NOMO-1 treated with dmso at 0.1 percent for 144 hours (cell line): ENCODE measurements at regions not wholly inside any gene's neighbourhood (a gene's known extent, or its start where the extent isn't known, plus 50 kb on each side); places are given as distances from the start of the nearest gene placed in this dataset.

Source experiments
- DNase-seq: peaks from one replicate; lab custom pipeline; 2025; ENCODE audit not compliant: unreplicated experiment; lab: John Stamatoyannopoulos, UW

DNA sequence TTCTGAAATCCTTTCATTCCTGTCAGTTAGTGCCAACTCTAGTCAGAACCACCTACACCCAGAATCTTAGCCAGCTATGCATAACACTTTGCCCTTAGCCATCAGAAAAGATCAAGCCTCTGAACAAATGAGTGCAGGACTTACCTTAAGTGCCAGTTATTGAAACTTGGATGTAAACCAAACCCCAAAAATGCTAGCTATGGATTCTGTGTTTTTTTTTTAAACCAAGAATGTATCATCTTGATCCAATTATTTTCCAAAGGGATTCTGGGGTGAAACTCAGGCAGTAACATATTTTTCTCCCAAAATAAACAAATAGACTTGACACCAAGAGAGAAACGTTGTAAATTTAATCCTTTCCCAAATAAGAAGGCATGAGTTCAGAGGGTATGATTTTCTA lies 538.6 kb upstream of the ADAMTS5 start:
- no peak for DNase-seq

GRCh38 chr21:27502801-27503200 lies 535.9 kb upstream of the ADAMTS5 start:
- DNase-seq: no peak

- no peak for DNase-seq
These were observed 531.1 kb upstream of the ADAMTS5 start for GRCh38 chr21:27498025-27498424.

DNA sequence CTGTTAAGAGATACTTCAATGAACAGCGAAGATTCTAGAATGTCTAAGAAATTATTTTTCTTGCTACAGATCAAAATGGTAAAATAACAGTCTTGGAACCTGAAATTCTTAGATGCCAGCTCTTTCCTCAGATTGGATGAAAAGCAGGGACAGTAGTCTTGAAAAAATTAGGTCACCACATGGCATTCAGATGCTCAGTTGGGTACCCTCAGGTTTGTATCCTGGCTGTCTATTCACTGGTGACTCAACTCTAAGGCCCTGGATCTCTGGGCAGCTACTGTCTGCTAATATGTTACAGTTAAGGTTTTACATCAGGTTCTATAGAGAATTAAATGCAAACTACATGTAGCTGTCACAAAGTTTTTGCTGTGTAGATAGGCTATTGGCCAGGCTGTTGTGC lies 528.9 kb upstream of the ADAMTS5 start:
- no peak for DNase-seq

GRCh38 chr21:27493542-27493941 lies 526.7 kb upstream of the ADAMTS5 start:
- DNase-seq: no peak

DNA sequence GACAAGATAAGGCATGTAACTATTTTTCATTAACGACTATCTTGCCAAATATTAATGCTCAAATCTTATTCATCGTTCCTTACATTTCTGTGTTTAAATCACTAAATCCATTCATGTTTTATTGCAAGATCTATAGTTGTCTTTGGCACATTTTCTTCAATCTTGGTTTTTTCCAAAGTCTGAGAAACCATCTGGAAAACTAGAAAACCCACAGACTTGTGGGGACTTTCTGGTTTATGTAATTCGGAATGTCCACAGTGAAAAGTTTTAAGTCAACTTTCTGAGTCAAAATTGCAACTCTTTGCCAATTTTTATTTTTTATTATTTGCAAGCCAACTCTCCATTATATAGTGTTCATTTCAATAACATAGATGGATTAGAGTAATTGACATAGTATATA lies 520.8 kb upstream of the ADAMTS5 start:
- DNase-seq: no peak

DNA sequence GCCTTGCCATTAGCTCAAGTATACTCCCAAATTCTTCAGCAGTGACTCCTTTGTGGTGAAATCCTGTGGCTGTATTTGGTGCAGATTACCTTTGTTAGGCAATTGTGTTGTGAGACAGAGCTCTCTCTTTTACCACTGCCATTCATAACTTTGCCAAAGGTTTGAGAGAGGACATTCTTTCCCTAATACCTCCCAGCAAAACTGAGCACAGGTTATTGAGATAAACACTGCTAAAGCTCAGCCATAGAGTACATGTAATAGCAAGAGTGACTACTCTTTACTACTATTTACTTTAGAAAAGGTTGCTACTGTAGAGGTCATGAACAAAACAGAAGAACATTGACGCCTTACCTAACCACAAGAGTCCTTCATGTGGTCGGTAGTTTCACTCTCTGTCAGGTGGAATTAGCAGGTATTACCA lies 514.0 kb upstream of the ADAMTS5 start:
- no peak for DNase-seq

DNA sequence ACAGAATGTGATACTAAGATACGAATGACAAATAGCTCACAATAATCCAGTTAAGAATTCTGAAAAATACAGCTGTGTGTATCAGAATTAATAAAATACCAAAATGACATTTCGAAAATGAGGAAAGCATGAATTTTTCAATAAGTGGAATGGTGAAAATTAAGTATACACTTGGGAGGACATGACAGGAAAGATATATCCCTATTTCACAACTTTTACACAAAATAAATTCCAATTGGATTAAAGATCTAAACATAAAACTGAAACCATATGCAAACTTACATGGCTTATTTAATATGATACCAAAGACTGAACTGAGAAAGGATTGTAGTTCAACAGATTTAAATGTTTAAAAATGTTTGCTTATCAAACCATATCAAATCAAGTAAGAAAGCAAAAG lies 510.4 kb upstream of the ADAMTS5 start:
- no peak for DNase-seq

DNA sequence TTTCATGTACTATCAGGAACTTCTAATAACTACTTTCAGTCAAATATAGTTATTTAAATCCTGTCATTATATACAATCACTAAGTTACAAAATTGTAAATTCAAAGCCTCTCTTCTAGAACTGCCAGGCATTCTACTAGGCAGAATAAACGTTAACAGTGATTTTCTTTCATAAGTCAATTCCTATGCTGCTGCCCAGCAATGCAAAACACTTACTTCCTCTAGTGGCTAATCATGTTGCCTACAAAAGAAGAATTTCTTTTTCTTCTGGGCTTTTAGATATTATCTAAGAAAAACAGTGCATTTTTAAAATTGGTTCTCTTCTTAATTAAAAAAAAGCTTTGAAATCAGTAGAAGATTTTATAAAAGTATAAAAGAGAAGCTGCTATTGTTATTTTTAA lies 509.8 kb upstream of the ADAMTS5 start:
- no peak for DNase-seq

DNA sequence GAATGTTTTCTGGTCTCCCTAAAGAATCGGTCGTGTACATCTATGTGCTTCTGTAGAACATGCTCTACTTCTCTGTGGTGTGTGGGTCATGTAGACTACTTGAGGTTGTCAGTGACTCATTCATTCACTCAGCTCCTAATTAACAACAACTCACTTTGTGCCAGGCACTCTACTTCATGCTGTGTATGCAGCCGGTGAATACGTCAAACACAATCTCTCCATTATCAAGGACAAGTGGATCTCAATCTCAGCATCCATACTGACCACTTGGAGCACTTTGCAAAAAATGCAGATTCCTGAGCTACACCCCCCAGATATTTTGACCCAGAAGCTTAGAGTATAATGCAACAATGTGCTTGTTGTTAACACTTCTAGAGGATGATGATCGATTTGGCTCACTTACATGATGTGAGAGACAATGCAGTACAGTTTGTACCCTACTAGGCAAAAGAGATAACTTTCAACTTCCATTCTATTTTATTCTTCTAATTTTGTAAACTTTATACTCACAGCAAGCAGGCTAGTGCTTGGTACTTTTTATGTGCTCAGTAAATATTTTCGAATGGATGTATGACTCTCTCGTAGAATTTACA lies 508.6 kb upstream of the ADAMTS5 start:
- DNase-seq: no peak

GRCh38 chr21:27467366-27467765 lies 500.5 kb upstream of the ADAMTS5 start:
- no peak for DNase-seq

GRCh38 chr21:27466140-27466539 lies 499.3 kb upstream of the ADAMTS5 start:
- no peak for DNase-seq

GRCh38 chr21:27464648-27465047 lies 497.8 kb upstream of the ADAMTS5 start:
- DNase-seq: no peak

- no peak for DNase-seq
These were observed 495.8 kb upstream of the ADAMTS5 start for GRCh38 chr21:27462726-27463125.

- no peak for DNase-seq
These were observed 487.3 kb upstream of the ADAMTS5 start for GRCh38 chr21:27454234-27454633.

DNA sequence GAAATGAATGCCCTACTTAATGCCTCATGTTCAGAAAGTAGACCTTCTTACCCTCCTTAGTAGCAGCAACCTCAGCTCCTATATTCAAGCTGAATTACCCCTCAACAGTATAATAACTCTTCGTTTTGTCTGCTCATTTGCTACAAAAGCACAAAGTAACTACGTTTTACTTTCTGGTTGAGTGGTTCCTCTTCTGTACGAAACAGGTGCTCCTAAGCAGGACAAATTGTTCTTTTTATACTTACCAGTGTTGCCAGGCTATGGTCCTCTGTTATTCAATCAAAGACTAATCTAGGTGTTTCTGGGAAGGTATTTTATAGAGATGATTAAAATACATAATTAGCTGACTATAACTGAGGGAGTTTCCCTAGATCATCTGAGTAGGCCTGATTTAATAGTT lies 484.2 kb upstream of the ADAMTS5 start:
- DNase-seq: no peak

DNA sequence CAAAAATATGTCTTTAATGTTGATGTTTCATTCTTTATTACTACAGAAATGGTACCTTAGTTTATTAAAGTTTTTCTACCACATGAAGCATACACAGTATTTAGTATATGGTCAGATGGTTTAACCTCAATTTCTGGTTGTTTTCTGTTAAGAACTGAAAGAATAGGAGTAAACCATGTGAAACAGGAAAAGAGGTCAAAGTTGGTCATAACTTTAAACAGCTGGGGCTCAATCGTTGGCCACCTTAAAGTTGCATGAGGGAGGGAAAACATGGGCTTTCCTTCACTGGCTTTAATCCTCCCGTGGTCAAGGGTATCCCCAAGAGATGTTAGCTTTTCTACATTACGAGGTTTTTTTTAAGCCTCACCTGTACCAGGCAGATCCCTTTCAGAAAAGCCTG lies 483.3 kb upstream of the ADAMTS5 start:
- no peak for DNase-seq

DNA sequence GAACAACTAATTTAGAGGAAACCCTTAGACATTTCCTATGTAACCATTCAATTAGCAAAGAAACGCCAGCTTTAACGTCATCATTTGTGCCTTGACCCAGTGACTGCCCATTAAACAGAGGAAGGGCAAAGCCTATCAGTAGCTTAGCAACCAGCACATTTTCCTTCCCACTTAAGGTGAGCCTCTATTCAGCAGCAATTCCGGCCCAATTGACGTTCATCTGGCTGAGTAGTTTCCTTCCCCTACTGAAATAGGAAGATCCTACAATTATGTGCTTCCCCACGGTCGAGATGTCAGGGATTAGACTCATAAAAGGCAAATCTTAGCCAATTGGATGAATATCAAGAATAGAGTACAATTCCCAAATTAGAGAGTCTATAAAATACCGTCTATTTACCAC lies 482.1 kb upstream of the ADAMTS5 start:
- DNase-seq: no peak

DNA sequence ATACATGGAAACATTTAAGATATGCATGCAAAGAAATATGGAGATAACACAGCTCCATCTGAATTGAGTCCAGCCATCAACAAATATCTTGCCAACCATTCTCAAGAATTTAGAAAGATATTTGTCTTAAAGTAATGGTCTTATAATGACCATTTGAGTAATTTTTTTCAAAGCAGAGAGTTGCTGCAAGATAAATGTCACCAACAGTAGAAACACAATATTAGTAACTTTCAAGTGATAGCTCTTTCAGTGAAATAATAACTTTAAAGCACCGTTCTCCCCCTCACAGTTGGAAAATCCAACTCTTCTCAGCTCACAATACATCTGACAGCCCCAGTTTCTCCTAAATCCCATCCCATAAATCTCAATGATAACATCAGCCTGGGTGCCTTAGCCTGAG lies 481.0 kb upstream of the ADAMTS5 start:
- no peak for DNase-seq

- no peak for DNase-seq
These were observed 462.9 kb upstream of the ADAMTS5 start for GRCh38 chr21:27429710-27430341.

- DNase-seq: no peak
These were observed 459.3 kb upstream of the ADAMTS5 start for GRCh38 chr21:27426196-27426595.

- no peak for DNase-seq
These were observed 458.7 kb upstream of the ADAMTS5 start for GRCh38 chr21:27425574-27425973.

- no peak for DNase-seq
These were observed 458.3 kb upstream of the ADAMTS5 start for GRCh38 chr21:27425172-27425571.
